WTC11 (cell line): ENCODE measurements at regions not wholly inside any gene's neighbourhood (a gene's known extent, or its start where the extent isn't known, plus 50 kb on each side); places are given as distances from the start of the nearest gene placed in this dataset.

Experiments used
- ATF2 ChIP-seq: sonication (generic); formaldehyde crosslinking; IDR thresholded peaks from 2 replicates; pipeline ENCODE4 v1.8.1; 2022; ENCODE audit warnings: low read depth, missing genetic modification reagents, borderline replicate concordance
- CTCF ChIP-seq: fragments of 200-600 bp; IDR thresholded peaks from 2 replicates; pipeline ENCODE4 v1.8.0; 2022; ENCODE audit warnings: antibody characterized with exemption
- STAT6 ChIP-seq: sonication (generic); formaldehyde crosslinking; conservative IDR thresholded peaks from 2 replicates; pipeline ENCODE4 v1.8.1; 2023; ENCODE audit warnings: mild to moderate bottlenecking, low read depth, missing genetic modification reagents, moderate library complexity

GRCh38 chr1:229169399-229169798 is 101.5 kb upstream of the RAB4A start:
- TF ChIP-seq ATF2 (no peak), CTCF (no peak), STAT6 (CRISPR knock-in tag) (no peak)
